ENCODE measurements at regions not wholly inside any gene's neighbourhood (a gene's known extent, or its start where the extent isn't known, plus 50 kb on each side); places are given as distances from the start of the nearest gene placed in this dataset.

- H3K27me3 ChIP-seq: no peaks in the 10 kb centered on the region
- TF ChIP-seq, protein P1, sequence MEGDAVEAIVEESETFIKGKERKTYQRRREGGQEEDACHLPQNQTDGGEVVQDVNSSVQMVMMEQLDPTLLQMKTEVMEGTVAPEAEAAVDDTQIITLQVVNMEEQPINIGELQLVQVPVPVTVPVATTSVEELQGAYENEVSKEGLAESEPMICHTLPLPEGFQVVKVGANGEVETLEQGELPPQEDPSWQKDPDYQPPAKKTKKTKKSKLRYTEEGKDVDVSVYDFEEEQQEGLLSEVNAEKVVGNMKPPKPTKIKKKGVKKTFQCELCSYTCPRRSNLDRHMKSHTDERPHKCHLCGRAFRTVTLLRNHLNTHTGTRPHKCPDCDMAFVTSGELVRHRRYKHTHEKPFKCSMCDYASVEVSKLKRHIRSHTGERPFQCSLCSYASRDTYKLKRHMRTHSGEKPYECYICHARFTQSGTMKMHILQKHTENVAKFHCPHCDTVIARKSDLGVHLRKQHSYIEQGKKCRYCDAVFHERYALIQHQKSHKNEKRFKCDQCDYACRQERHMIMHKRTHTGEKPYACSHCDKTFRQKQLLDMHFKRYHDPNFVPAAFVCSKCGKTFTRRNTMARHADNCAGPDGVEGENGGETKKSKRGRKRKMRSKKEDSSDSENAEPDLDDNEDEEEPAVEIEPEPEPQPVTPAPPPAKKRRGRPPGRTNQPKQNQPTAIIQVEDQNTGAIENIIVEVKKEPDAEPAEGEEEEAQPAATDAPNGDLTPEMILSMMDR (IDR thresholded peaks at IDR 0.05): no peak
Measured at GRCh38 chr5:144896473-144896872, 725.8 kb downstream of the KCTD16 start.

GRCh38 chr5:144886668-144887067 lies 716.0 kb downstream of the KCTD16 start:
- no peak overlapping the region for H3K27ac ChIP-seq
- H3K4me1 ChIP-seq: no peaks in the 10 kb centered on the region
- H3K9me3 ChIP-seq: no peaks in the 10 kb centered on the region
- H3K36me3 ChIP-seq: no peaks in the 10 kb centered on the region
- no peak overlapping the region for H3K4me3 ChIP-seq
- no peak for DNase-seq (ENCODE audit: low spot score)
- TF ChIP-seq, protein P1 (IDR thresholded peaks at IDR 0.05): no peak
- no peaks in the 10 kb centered on the region for H3K27me3 ChIP-seq

More at GRCh38 chr5:144896473-144896872, 725.8 kb downstream of the KCTD16 start:
- Histone ChIP-seq H3K36me3 (no peaks in the 10 kb centered on the region), H3K4me1 (no peaks in the 10 kb centered on the region), H3K9me3 (no peaks in the 10 kb centered on the region), H3K4me3 (no peak overlapping the region), H3K27ac (no peak overlapping the region)
- no peak for DNase-seq (ENCODE audit: low spot score)

- Histone ChIP-seq H3K27me3 (no peaks in the 10 kb centered on the region), H3K4me1 (no peaks in the 10 kb centered on the region), H3K36me3 (no peaks in the 10 kb centered on the region), H3K9me3 (no peaks in the 10 kb centered on the region), H3K4me3 (no peak overlapping the region), H3K27ac (no peak overlapping the region)
- DNase-seq (ENCODE audit: low spot score): no peak
- TF ChIP-seq, protein P1 (IDR thresholded peaks at IDR 0.05): no peak
Measured at GRCh38 chr5:144882739-144883283, 712.1 kb downstream of the KCTD16 start.

DNA sequence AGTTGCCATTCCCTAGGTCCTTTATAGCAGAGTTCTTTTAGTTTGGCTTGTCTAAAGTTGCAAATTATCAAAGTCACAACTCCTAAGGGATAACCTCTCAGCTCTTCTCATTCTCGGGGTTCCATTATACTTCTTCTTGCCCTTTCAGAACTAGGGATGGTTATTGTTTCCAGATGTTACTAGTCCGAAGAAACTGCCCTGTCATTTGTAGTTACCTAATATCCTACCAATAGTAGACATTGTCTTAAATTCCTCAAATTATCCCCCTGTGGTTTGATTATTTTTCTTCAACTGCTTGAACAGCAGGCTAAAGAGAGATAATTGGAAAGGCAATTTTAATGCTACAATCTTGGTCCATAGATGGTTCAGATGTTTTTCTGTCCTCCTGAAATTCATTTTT lies 709.8 kb downstream of the KCTD16 start:
- H3K4me3 ChIP-seq: no peak overlapping the region
- no peak for DNase-seq (ENCODE audit: low spot score)
- no peaks in the 10 kb centered on the region for H3K9me3 ChIP-seq
- TF ChIP-seq, protein P1 (IDR thresholded peaks at IDR 0.05): no peak
- no peaks in the 10 kb centered on the region for H3K36me3 ChIP-seq
- H3K4me1 ChIP-seq: no peaks in the 10 kb centered on the region
- no peaks in the 10 kb centered on the region for H3K27me3 ChIP-seq
- no peak overlapping the region for H3K27ac ChIP-seq

- TF ChIP-seq, protein P1 (IDR thresholded peaks at IDR 0.05): no peak
- DNase-seq (ENCODE audit: low spot score): no peak
- Histone ChIP-seq H3K4me3 (no peak overlapping the region), H3K27me3 (no peaks in the 10 kb centered on the region), H3K9me3 (no peaks in the 10 kb centered on the region), H3K36me3 (no peaks in the 10 kb centered on the region), H3K27ac (no peak overlapping the region), H3K4me1 (no peaks in the 10 kb centered on the region)
Measured at GRCh38 chr5:144876990-144877389, 706.3 kb downstream of the KCTD16 start.

- Histone ChIP-seq H3K4me1 (no peaks in the 10 kb centered on the region), H3K4me3 (no peak overlapping the region), H3K36me3 (no peaks in the 10 kb centered on the region), H3K27ac (no peak overlapping the region), H3K9me3 (no peaks in the 10 kb centered on the region), H3K27me3 (no peaks in the 10 kb centered on the region)
- no peak for DNase-seq (ENCODE audit: low spot score)
- TF ChIP-seq, protein P1 (IDR thresholded peaks at IDR 0.05): no peak
Measured at GRCh38 chr5:144873076-144873475, 702.4 kb downstream of the KCTD16 start.

All from right atrium auricular region (tissue), 2 donors.